ENCODE measurements at regions not wholly inside any gene's neighbourhood (a gene's known extent, or its start where the extent isn't known, plus 50 kb on each side); places are given as distances from the start of the nearest gene placed in this dataset.

DNA sequence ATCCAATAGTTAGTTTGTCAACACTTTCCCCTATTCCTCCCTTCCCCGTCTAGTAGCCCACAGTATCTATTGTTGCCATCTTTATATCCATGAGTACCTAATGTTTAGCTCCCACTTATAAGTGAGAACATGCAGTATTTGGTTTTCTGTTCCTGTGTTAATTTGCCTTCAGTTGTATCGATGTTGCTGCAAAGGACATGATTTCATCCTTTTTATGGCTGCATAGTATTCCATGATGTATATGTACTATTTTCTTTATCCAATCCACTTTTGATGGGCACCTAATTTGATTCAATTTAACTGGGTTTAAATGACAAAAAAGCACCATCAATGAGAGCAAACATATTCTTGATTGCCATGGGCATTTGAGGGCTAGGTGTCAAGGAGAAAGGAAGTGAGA, 321.5 kb upstream of the TBX18 start (continued):
- TF ChIP-seq, protein P1, sequence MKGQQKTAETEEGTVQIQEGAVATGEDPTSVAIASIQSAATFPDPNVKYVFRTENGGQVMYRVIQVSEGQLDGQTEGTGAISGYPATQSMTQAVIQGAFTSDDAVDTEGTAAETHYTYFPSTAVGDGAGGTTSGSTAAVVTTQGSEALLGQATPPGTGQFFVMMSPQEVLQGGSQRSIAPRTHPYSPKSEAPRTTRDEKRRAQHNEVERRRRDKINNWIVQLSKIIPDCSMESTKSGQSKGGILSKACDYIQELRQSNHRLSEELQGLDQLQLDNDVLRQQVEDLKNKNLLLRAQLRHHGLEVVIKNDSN (CRISPR knock-in tag; IDR thresholded peaks at IDR 0.05) = no peak
- TF ChIP-seq TEAD1 (CRISPR knock-in tag; IDR thresholded peaks at IDR 0.05) = no peak

GRCh38 chr6:85081102-85081501, 316.7 kb upstream of the TBX18 start:
- ChIA-PET POLR2A (no interaction called here), CTCF (no interaction called here)
- Mint-ChIP-seq H3K9me3 (peaks cover 6% of the 10 kb centered on the region), H3K4me1 (no peaks in the 10 kb centered on the region), H3K27me3 (ENCODE audit: low read depth) (no peaks in the 10 kb centered on the region), H3K4me3 (no peak overlapping the region), H3K36me3 (no peaks in the 10 kb centered on the region), H3K27ac (no peak overlapping the region)
- TF ChIP-seq NFATC4 (CRISPR knock-in tag; IDR thresholded peaks at IDR 0.05) = no peak
- TF ChIP-seq, protein P2, sequence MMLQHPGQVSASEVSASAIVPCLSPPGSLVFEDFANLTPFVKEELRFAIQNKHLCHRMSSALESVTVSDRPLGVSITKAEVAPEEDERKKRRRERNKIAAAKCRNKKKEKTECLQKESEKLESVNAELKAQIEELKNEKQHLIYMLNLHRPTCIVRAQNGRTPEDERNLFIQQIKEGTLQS (CRISPR knock-in tag; conservative IDR thresholded peaks at IDR 0.05) = no peak
- TF ChIP-seq NFE2L1 (CRISPR knock-in tag; IDR thresholded peaks at IDR 0.05) = no peak
- no peak for TF ChIP-seq ZNF671 (CRISPR knock-in tag; IDR thresholded peaks at IDR 0.05)
- no peak for TF ChIP-seq CTCF (IDR thresholded peaks at IDR 0.05)
- no peak for TF ChIP-seq ZBTB43 (CRISPR knock-in tag; IDR thresholded peaks at IDR 0.05)
- TF ChIP-seq PRDM15 (CRISPR knock-in tag; IDR thresholded peaks at IDR 0.05) = no peak
- TF ChIP-seq ZNF281 (CRISPR knock-in tag; IDR thresholded peaks at IDR 0.05) = no peak
- no peak for TF ChIP-seq ZNF263 (CRISPR knock-in tag; IDR thresholded peaks at IDR 0.05; ENCODE audit: low read depth)
- DNase-seq (ENCODE audit: low spot score) (no peak), ATAC-seq (no peak)

- H3K9me3 Mint-ChIP-seq = peaks cover 5% of the 10 kb centered on the region
- H3K4me1 Mint-ChIP-seq = no peaks in the 10 kb centered on the region
Measured at GRCh38 chr6:85079761-85080160, 315.4 kb upstream of the TBX18 start.

More at GRCh38 chr6:85079761-85080160, 315.4 kb upstream of the TBX18 start:
- ChIA-PET CTCF (no interaction called here), POLR2A (no interaction called here)
- DNase-seq (ENCODE audit: low spot score) = no peak
- H3K4me3 Mint-ChIP-seq = no peak overlapping the region
- H3K27me3 Mint-ChIP-seq (ENCODE audit: low read depth) = no peaks in the 10 kb centered on the region
- H3K27ac Mint-ChIP-seq = no peak overlapping the region
- no peaks in the 10 kb centered on the region for H3K36me3 Mint-ChIP-seq
- no peak for ATAC-seq
- TF ChIP-seq E2F1 (CRISPR knock-in tag; IDR thresholded peaks at IDR 0.05) (no peak), ZBTB43 (CRISPR knock-in tag; IDR thresholded peaks at IDR 0.05) (no peak), IRF1 (CRISPR knock-in tag; IDR thresholded peaks at IDR 0.05) (no peak), JAZF1 (CRISPR knock-in tag; IDR thresholded peaks at IDR 0.05) (no peak), GTF2I (CRISPR knock-in tag; conservative IDR thresholded peaks at IDR 0.05) (no peak), FOXJ3 (CRISPR knock-in tag; IDR thresholded peaks at IDR 0.05; ENCODE audit: borderline replicate concordance) (no peak)

Measured in WTC11 (cell line).